GM12878 (cell line): ENCODE measurements at regions not wholly inside any gene's neighbourhood (a gene's known extent, or its start where the extent isn't known, plus 50 kb on each side); places are given as distances from the start of the nearest gene placed in this dataset.

ENCODE experiments used
- ATAC-seq: fragments of 200-7000 bp; cut with Tn5 transposase; 3 replicates; pipeline ENCODE4 v1.9.1; 2020; ENCODE audit warnings: mild to moderate bottlenecking, moderate library complexity
- BruUV-seq: library from RNA; stranded (reverse); fragments of 400-500 nt; replicated peaks from 2 replicates; lab custom pipeline; 2021; lab: Mats Ljungman, UMichigan
- CTCF ChIA-PET: fragments of 300-600 bp; sonication (Branson Sonifier 250); formaldehyde crosslinking; extraction: SDS; loops from one replicate; lab custom pipeline; 2021; ENCODE audit warnings: inconsistent platforms; lab: Yijun Ruan, JAX
- POLR2A ChIA-PET: fragments of 350-600 bp; formaldehyde crosslinking; extraction: SDS; loops from one replicate; lab custom pipeline; 2021; ENCODE audit warnings: inconsistent platforms; lab: Charles Lee
- RAD21 ChIA-PET: fragments of 300-600 bp; sonication (Branson Sonifier 250); formaldehyde crosslinking; loops from one replicate; lab custom pipeline; 2023; ENCODE audit warnings: antibody characterized with exemption; ENCODE audit not compliant: unreplicated experiment; lab: Charles Lee
- SMC1A ChIA-PET: fragments of 300-600 bp; sonication (Branson Sonifier 250); formaldehyde crosslinking; loops from one replicate; lab custom pipeline; 2023; ENCODE audit not compliant: unreplicated experiment, uncharacterized antibody; lab: Charles Lee
- DNase-seq: peaks from one replicate; pipeline ENCODE4 v3.0.0-alpha.2; 2011; ENCODE audit warnings: low read depth, low spot score
- FAIRE-seq: peaks from 3 replicates; lab custom pipeline; 2011; peaks lifted over from hg19 to GRCh38; lab: Jason Lieb, UNC
- H2AFZ ChIP-seq: 2 replicates; pipeline ENCODE4 v1.6.0; 2011; ENCODE audit warnings: low read depth, low read length, control low read depth; ENCODE audit not compliant: control insufficient read depth
- H3K27ac ChIP-seq: 2 replicates; pipeline ENCODE4 v1.5.1; 2011; ENCODE audit warnings: control low read depth; ENCODE audit not compliant: control insufficient read depth, insufficient read depth
- H3K27me3 ChIP-seq, 2 experiments: replicated peaks in 1 of 2; 2 replicates each; pipeline versions ENCODE4 v1.6.0 to v1.6.1; 2011; ENCODE audit warnings: low read length in 1 of 2; ENCODE audit not compliant: control insufficient read depth in 2 of 2, insufficient read depth in 2 of 2
- H3K36me3 ChIP-seq, 2 experiments: 2 replicates each; pipeline ENCODE4 v1.5.1; 2011; ENCODE audit warnings: low read length in 1 of 2; ENCODE audit not compliant: control insufficient read depth in 2 of 2, insufficient read depth in 2 of 2
- H3K4me1 ChIP-seq: 2 replicates; pipeline ENCODE4 v1.6.1; 2011; ENCODE audit warnings: mild to moderate bottlenecking, low read length, moderate library complexity, mixed read lengths; ENCODE audit not compliant: control insufficient read depth, insufficient read depth
- H3K4me2 ChIP-seq: 2 replicates; pipeline ENCODE4 v1.6.0; 2011; ENCODE audit warnings: control low read depth; ENCODE audit not compliant: control insufficient read depth, insufficient read depth
- H3K4me3 ChIP-seq: fragments of 200-600 bp; sonication (generic); 2 replicates; pipeline ENCODE4 v1.5.1; 2016
- H3K79me2 ChIP-seq: 2 replicates; pipeline ENCODE4 v1.6.0; 2011; ENCODE audit warnings: low read length; ENCODE audit not compliant: control insufficient read depth, insufficient read depth
- H3K9ac ChIP-seq: 2 replicates; pipeline ENCODE4 v1.8.0; 2011; ENCODE audit warnings: low read length, control low read depth, mixed read lengths; ENCODE audit not compliant: control insufficient read depth, insufficient read depth
- H3K9me3 ChIP-seq: replicated peaks from 3 replicates; pipeline ENCODE4 v1.5.1; 2011; ENCODE audit warnings: mild to moderate bottlenecking, low read length; ENCODE audit not compliant: control insufficient read depth, insufficient read depth
- H4K20me1 ChIP-seq: 2 replicates; pipeline ENCODE4 v1.6.0; 2011; ENCODE audit not compliant: control insufficient read depth, insufficient read depth
- CHD1 ChIP-seq: IDR thresholded peaks from 2 replicates; pipeline ENCODE4 v1.6.1; 2012; ENCODE audit warnings: low read depth, low read length, improper control_type of control experiment
- ESRRA ChIP-seq: IDR thresholded peaks from 2 replicates; pipeline ENCODE4 v1.6.1; 2012; ENCODE audit warnings: mild to moderate bottlenecking, low read length, improper control_type of control experiment
- HDAC6 ChIP-seq: fragments of 200-600 bp; sonication (generic); IDR thresholded peaks from one replicate; pipeline ENCODE4 v1.8.0; 2017; ENCODE audit warnings: antibody characterized with exemption; ENCODE audit not compliant: unreplicated experiment
- PML ChIP-seq: IDR thresholded peaks from 2 replicates; pipeline ENCODE4 v1.6.1; 2012; ENCODE audit warnings: low read length, inconsistent platforms
- RAD21 ChIP-seq: IDR thresholded peaks from 2 replicates; pipeline ENCODE4 v1.6.1; 2011; ENCODE audit warnings: mild to moderate bottlenecking, low read depth, low read length, moderate library complexity; ENCODE audit not compliant: insufficient read depth
- RBBP5 ChIP-seq: fragments of 200-600 bp; sonication (generic); conservative IDR thresholded peaks from 2 replicates; pipeline ENCODE4 v1.6.1; 2016
- SPI1 ChIP-seq: IDR thresholded peaks from 2 replicates; pipeline ENCODE4 v1.6.1; 2011; ENCODE audit warnings: low read depth, mild to moderate bottlenecking, low read length, moderate library complexity, borderline replicate concordance; ENCODE audit not compliant: insufficient read depth
- SREBF2 ChIP-seq: IDR thresholded peaks from 2 replicates; pipeline ENCODE4 v1.6.1; 2012; ENCODE audit warnings: mild to moderate bottlenecking, low read length
- STAT1 ChIP-seq: fragments of 450-650 bp; conservative IDR thresholded peaks from 2 replicates; pipeline ENCODE4 v1.6.1; 2014; ENCODE audit warnings: antibody characterized with exemption, mild to moderate bottlenecking
- TAF1 ChIP-seq: IDR thresholded peaks from 2 replicates; pipeline ENCODE4 v1.6.1; 2011; ENCODE audit warnings: mild to moderate bottlenecking, low read depth, low read length, borderline replicate concordance
- TCF7 ChIP-seq: IDR thresholded peaks from 2 replicates; pipeline ENCODE4 v1.6.1; 2014; ENCODE audit warnings: antibody characterized with exemption, borderline replicate concordance
- ZSCAN29 ChIP-seq: fragments of 450-650 bp; IDR thresholded peaks from 2 replicates; pipeline ENCODE4 v1.6.1; 2017; ENCODE audit warnings: mild to moderate bottlenecking, moderate library complexity
- whole genome bisulfite sequencing: methylation state at CpG from one replicate; pipeline ENCODE4 v1.1.6; 2016; ENCODE audit warnings: low lambda C conversion rate; ENCODE audit not compliant: insufficient replicate concordance, insufficient coverage; ENCODE audit errors: missing lambda C conversion rate; 5-methylcytosine and 5-hydroxymethylcytosine counted together
- in situ Hi-C: fragments of 300-500 bp; cut with MboI; formaldehyde crosslinking; loops from 9 replicates; pipeline ENCODE4 v1.14.3; 2018; ENCODE audit warnings: mixed read lengths
- intact Hi-C: fragments of 100-400 bp; cut with micrococcal nuclease; formaldehyde crosslinking; loops from one replicate; pipeline ENCODE4 v1.14.2; 2022; ENCODE audit not compliant: unreplicated experiment
- TF ChIP-seq, protein P1 (sequence below): fragments of 450-650 bp; formaldehyde crosslinking; IDR thresholded peaks from 2 replicates; pipeline ENCODE4 v1.5.0; 2022; ENCODE audit warnings: mild to moderate bottlenecking, missing genetic modification characterization
- TF ChIP-seq, protein P2 (sequence below): IDR thresholded peaks from 2 replicates; pipeline ENCODE4 v1.6.1; 2011; ENCODE audit warnings: low read depth, mild to moderate bottlenecking, low read length, moderate library complexity, borderline replicate concordance; ENCODE audit errors: extremely low read depth
- TF ChIP-seq, protein P3 (sequence below): IDR thresholded peaks from 2 replicates; pipeline ENCODE4 v1.6.1; 2012; ENCODE audit warnings: improper control_type of control experiment, low read depth, low read length; ENCODE audit not compliant: insufficient replicate concordance

DNA sequence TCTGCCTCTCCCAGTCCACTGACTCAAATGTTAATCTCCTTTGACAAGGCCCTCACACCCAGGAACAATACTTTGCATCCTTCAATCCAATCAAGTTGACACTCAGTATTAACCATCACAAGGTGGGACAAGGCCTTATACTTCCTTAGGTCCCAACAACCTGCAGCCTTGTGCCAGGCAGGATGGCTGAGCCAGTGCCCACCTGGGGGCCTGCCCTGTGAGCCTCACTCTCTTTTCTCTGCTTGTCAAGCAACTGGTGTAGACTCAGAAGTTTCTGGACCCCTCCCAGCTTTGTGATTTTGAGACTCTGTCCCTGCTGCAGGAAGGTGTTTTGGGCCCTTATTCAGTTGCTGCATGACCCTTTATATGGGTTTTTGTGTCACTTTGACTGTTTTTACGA is 310.0 kb upstream of the C1orf174 start:
- in situ Hi-C loops (loop anchor here (25.0 kb wide), 1 partner anchor 1523 kb away; no protein-coding TSS in a partner anchor), intact Hi-C loops (no loop called here)
- ChIA-PET SMC1A (no interaction called here), RAD21 (no interaction called here), CTCF (no interaction called here), POLR2A (no interaction called here)
- no peaks in the 10 kb centered on the region; the same call in 1 of the 3 replicates for H3K9me3 ChIP-seq
- no peak overlapping the region for H3K4me3 ChIP-seq
- no peak overlapping the region for H3K27ac ChIP-seq
- FAIRE-seq = no peak
- H3K27me3 ChIP-seq = no peaks in the 10 kb centered on the region
- 0% methylated on average over 1 of the region's 1 CpG for WGBS
- H2AFZ ChIP-seq = no peak overlapping the region
- H4K20me1 ChIP-seq = no peaks in the 10 kb centered on the region
- no peak overlapping the region for H3K4me2 ChIP-seq
- no peak for ATAC-seq
- no peaks in the 10 kb centered on the region for H3K36me3 ChIP-seq
- no peaks in the 10 kb centered on the region for H3K79me2 ChIP-seq
- no TSS peak for BruUV-seq
- no peak for DNase-seq
- no peaks in the 10 kb centered on the region for H3K4me1 ChIP-seq
- no peak overlapping the region for H3K9ac ChIP-seq
- TF ChIP-seq, protein P1, sequence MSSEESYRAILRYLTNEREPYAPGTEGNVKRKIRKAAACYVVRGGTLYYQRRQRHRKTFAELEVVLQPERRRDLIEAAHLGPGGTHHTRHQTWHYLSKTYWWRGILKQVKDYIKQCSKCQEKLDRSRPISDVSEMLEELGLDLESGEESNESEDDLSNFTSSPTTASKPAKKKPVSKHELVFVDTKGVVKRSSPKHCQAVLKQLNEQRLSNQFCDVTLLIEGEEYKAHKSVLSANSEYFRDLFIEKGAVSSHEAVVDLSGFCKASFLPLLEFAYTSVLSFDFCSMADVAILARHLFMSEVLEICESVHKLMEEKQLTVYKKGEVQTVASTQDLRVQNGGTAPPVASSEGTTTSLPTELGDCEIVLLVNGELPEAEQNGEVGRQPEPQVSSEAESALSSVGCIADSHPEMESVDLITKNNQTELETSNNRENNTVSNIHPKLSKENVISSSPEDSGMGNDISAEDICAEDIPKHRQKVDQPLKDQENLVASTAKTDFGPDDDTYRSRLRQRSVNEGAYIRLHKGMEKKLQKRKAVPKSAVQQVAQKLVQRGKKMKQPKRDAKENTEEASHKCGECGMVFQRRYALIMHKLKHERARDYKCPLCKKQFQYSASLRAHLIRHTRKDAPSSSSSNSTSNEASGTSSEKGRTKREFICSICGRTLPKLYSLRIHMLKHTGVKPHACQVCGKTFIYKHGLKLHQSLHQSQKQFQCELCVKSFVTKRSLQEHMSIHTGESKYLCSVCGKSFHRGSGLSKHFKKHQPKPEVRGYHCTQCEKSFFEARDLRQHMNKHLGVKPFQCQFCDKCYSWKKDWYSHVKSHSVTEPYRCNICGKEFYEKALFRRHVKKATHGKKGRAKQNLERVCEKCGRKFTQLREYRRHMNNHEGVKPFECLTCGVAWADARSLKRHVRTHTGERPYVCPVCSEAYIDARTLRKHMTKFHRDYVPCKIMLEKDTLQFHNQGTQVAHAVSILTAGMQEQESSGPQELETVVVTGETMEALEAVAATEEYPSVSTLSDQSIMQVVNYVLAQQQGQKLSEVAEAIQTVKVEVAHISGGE (CRISPR knock-in tag) = no peak
- TF ChIP-seq RBBP5 (no peak), STAT1 (no peak), ESRRA (no peak), SPI1 (no peak), PML (no peak), CHD1 (no peak), RAD21 (no peak), TAF1 (no peak), ZSCAN29 (no peak), TCF7 (no peak), SREBF2 (no peak), HDAC6 (no peak)
- TF ChIP-seq, protein P2, sequence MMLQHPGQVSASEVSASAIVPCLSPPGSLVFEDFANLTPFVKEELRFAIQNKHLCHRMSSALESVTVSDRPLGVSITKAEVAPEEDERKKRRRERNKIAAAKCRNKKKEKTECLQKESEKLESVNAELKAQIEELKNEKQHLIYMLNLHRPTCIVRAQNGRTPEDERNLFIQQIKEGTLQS = no peak
- TF ChIP-seq, protein P3, sequence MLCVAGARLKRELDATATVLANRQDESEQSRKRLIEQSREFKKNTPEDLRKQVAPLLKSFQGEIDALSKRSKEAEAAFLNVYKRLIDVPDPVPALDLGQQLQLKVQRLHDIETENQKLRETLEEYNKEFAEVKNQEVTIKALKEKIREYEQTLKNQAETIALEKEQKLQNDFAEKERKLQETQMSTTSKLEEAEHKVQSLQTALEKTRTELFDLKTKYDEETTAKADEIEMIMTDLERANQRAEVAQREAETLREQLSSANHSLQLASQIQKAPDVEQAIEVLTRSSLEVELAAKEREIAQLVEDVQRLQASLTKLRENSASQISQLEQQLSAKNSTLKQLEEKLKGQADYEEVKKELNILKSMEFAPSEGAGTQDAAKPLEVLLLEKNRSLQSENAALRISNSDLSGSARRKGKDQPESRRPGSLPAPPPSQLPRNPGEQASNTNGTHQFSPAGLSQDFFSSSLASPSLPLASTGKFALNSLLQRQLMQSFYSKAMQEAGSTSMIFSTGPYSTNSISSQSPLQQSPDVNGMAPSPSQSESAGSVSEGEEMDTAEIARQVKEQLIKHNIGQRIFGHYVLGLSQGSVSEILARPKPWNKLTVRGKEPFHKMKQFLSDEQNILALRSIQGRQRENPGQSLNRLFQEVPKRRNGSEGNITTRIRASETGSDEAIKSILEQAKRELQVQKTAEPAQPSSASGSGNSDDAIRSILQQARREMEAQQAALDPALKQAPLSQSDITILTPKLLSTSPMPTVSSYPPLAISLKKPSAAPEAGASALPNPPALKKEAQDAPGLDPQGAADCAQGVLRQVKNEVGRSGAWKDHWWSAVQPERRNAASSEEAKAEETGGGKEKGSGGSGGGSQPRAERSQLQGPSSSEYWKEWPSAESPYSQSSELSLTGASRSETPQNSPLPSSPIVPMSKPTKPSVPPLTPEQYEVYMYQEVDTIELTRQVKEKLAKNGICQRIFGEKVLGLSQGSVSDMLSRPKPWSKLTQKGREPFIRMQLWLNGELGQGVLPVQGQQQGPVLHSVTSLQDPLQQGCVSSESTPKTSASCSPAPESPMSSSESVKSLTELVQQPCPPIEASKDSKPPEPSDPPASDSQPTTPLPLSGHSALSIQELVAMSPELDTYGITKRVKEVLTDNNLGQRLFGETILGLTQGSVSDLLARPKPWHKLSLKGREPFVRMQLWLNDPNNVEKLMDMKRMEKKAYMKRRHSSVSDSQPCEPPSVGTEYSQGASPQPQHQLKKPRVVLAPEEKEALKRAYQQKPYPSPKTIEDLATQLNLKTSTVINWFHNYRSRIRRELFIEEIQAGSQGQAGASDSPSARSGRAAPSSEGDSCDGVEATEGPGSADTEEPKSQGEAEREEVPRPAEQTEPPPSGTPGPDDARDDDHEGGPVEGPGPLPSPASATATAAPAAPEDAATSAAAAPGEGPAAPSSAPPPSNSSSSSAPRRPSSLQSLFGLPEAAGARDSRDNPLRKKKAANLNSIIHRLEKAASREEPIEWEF = no peak
